GM12891 (cell line): ENCODE measurements at regions not wholly inside any gene's neighbourhood (a gene's known extent, or its start where the extent isn't known, plus 50 kb on each side); places are given as distances from the start of the nearest gene placed in this dataset.

Source experiments
- PAX5 ChIP-seq: IDR thresholded peaks from 2 replicates; pipeline ENCODE4 v1.6.1; 2011; ENCODE audit warnings: low read length, moderate library complexity, mild to moderate bottlenecking; ENCODE audit not compliant: insufficient read depth, severe bottlenecking
- POLR2A ChIP-seq: IDR thresholded peaks from 2 replicates; pipeline ENCODE4 v1.6.1; 2011; ENCODE audit warnings: low read depth, low read length, control low read depth
- POLR2AphosphoS5 ChIP-seq: IDR thresholded peaks from 2 replicates; pipeline ENCODE4 v1.6.1; 2011; ENCODE audit warnings: low read depth, low read length, control low read depth
- POU2F2 ChIP-seq: IDR thresholded peaks from 2 replicates; pipeline ENCODE4 v1.6.1; 2011; ENCODE audit warnings: low read depth, mild to moderate bottlenecking, control low read depth, low read length, moderate library complexity
- SPI1 ChIP-seq: IDR thresholded peaks from 2 replicates; pipeline ENCODE4 v1.6.1; 2011; ENCODE audit warnings: low read depth, low read length, control low read depth
- TAF1 ChIP-seq: IDR thresholded peaks from 2 replicates; pipeline ENCODE4 v1.6.1; 2011; ENCODE audit warnings: low read depth, low read length, control low read depth

GRCh38 chrY:20648265-20648664, 72.7 kb downstream of the EIF1AY start:
- TF ChIP-seq POLR2AphosphoS5 (no peak), TAF1 (no peak), POU2F2 (no peak), POLR2A (no peak), PAX5 (no peak), SPI1 (no peak)
